Liver (tissue), 7 donors: ENCODE measurements at regions not wholly inside any gene's neighbourhood (a gene's known extent, or its start where the extent isn't known, plus 50 kb on each side); places are given as distances from the start of the nearest gene placed in this dataset.

Experiments
- DNase-seq: peaks from one replicate; pipeline ENCODE4 v3.0.0-alpha.2; 2017; ENCODE audit warnings: low spot score
- H3K27ac ChIP-seq, 2 donors: one replicate each; pipeline ENCODE4 v1.7.0; 2013; ENCODE audit warnings: inconsistent platforms in 2 of 2, low read length in 2 of 2, control low read depth in 1 of 2, low read depth in 1 of 2, mild to moderate bottlenecking in 1 of 2
- H3K27me3 ChIP-seq, 4 donors: one replicate each; pipeline versions ENCODE4 v1.6.1 to v1.7.0; 2013; ENCODE audit warnings: low read length in 3 of 4, inconsistent platforms in 1 of 4, mild to moderate bottlenecking in 1 of 4, moderate library complexity in 1 of 4; ENCODE audit not compliant: control insufficient read depth in 4 of 4, insufficient read depth in 4 of 4
- H3K36me3 ChIP-seq, 4 donors: one replicate each; pipeline versions ENCODE4 v1.6.1 to v1.7.0; 2013; ENCODE audit warnings: low read length in 3 of 4, mild to moderate bottlenecking in 3 of 4, low read depth in 1 of 4, moderate library complexity in 1 of 4; ENCODE audit not compliant: control insufficient read depth in 4 of 4, insufficient read depth in 3 of 4
- H3K4me1 ChIP-seq, 4 donors: one replicate each; pipeline versions ENCODE4 v1.6.1 to v1.7.0; 2013; ENCODE audit warnings: low read length in 3 of 4, mild to moderate bottlenecking in 3 of 4, moderate library complexity in 1 of 4; ENCODE audit not compliant: control insufficient read depth in 4 of 4, insufficient read depth in 4 of 4
- H3K4me3 ChIP-seq, 3 donors: one replicate each; pipeline versions ENCODE4 v1.6.1 to v1.7.0; 2013; ENCODE audit warnings: low read length in 3 of 3, control low read depth in 1 of 3, low read depth in 1 of 3, mild to moderate bottlenecking in 1 of 3
- H3K9ac ChIP-seq, 2 donors: one replicate each; pipeline ENCODE4 v1.7.0; 2013; ENCODE audit warnings: low read length in 2 of 2, mild to moderate bottlenecking in 2 of 2, moderate library complexity in 2 of 2, control low read depth in 1 of 2, low read depth in 1 of 2
- H3K9me3 ChIP-seq, 4 donors: one replicate each; pipeline versions ENCODE4 v1.6.1 to v1.7.0; 2013; ENCODE audit warnings: low read length in 3 of 4; ENCODE audit not compliant: control insufficient read depth in 4 of 4
- EGR1 ChIP-seq, 2 donors: IDR thresholded peaks; 2 replicates each; pipeline ENCODE4 v1.6.1; 2016 to 2018; ENCODE audit warnings: antibody characterized with exemption in 2 of 2, low read depth in 2 of 2
- FOXA1 ChIP-seq: IDR thresholded peaks from 2 replicates; pipeline ENCODE4 v1.6.1; 2016; ENCODE audit warnings: antibody characterized with exemption
- FOXA2 ChIP-seq: IDR thresholded peaks from 2 replicates; pipeline ENCODE4 v1.6.1; 2016; ENCODE audit warnings: antibody characterized with exemption
- GABPA ChIP-seq, 2 donors: IDR thresholded peaks in 1 of 2; conservative IDR thresholded peaks in 1 of 2; 2 replicates each; pipeline ENCODE4 v1.6.1; 2016; ENCODE audit warnings: antibody characterized with exemption in 2 of 2, mild to moderate bottlenecking in 1 of 2, moderate library complexity in 1 of 2
- HNF4A ChIP-seq, 2 donors: conservative IDR thresholded peaks; 2 replicates each; pipeline ENCODE4 v1.6.1; 2016; ENCODE audit warnings: antibody characterized with exemption in 2 of 2, mild to moderate bottlenecking in 2 of 2
- HNF4G ChIP-seq: IDR thresholded peaks from 2 replicates; pipeline ENCODE4 v1.6.1; 2016; ENCODE audit warnings: antibody characterized with exemption
- MAX ChIP-seq: IDR thresholded peaks from 2 replicates; pipeline ENCODE4 v1.6.1; 2016; ENCODE audit warnings: antibody characterized with exemption
- NR2F2 ChIP-seq: IDR thresholded peaks from 2 replicates; pipeline ENCODE4 v1.6.1; 2016; ENCODE audit warnings: antibody characterized with exemption
- RAD21 ChIP-seq, 2 donors: IDR thresholded peaks; 2 replicates each; pipeline ENCODE4 v1.6.1; 2016; ENCODE audit warnings: antibody characterized with exemption in 2 of 2, mild to moderate bottlenecking in 2 of 2
- REST ChIP-seq: IDR thresholded peaks from 2 replicates; pipeline ENCODE4 v1.6.1; 2016; ENCODE audit warnings: antibody characterized with exemption, mild to moderate bottlenecking
- RXRA ChIP-seq, 2 donors: IDR thresholded peaks; 2 replicates each; pipeline ENCODE4 v1.6.1; 2017 to 2018; ENCODE audit warnings: antibody characterized with exemption in 2 of 2, mild to moderate bottlenecking in 1 of 2
- SP1 ChIP-seq: IDR thresholded peaks from 2 replicates; pipeline ENCODE4 v1.6.1; 2018; ENCODE audit warnings: antibody characterized with exemption, mild to moderate bottlenecking
- TAF1 ChIP-seq: conservative IDR thresholded peaks from 2 replicates; pipeline ENCODE4 v1.6.1; 2016; ENCODE audit warnings: antibody characterized with exemption, mild to moderate bottlenecking
- YY1 ChIP-seq: IDR thresholded peaks from 2 replicates; pipeline ENCODE4 v1.6.1; 2016; ENCODE audit warnings: antibody characterized with exemption, mild to moderate bottlenecking
- ZBTB33 ChIP-seq: IDR thresholded peaks from 2 replicates; pipeline ENCODE4 v1.6.1; 2016; ENCODE audit warnings: antibody characterized with exemption
- WGBS: extraction: QIAGEN DNeasy Blood & Tissue Kit; methylation state at CpG from one replicate; pipeline ENCODE4 v1.1.7; 2013; 5-methylcytosine and 5-hydroxymethylcytosine counted together
- TF ChIP-seq, protein P1 (sequence below): IDR thresholded peaks from 2 replicates; pipeline ENCODE4 v1.6.1; 2016; ENCODE audit warnings: antibody characterized with exemption
- donor health status: healthy.
- donor health status: healthy.
- donor health status: healthy.
- donor health status: healthy.

GRCh38 chr4:32735856-32736590 lies 2015.9 kb downstream of the PCDH7 start (continued):
- TF ChIP-seq ZBTB33 (no peak), REST (no peak)

DNA sequence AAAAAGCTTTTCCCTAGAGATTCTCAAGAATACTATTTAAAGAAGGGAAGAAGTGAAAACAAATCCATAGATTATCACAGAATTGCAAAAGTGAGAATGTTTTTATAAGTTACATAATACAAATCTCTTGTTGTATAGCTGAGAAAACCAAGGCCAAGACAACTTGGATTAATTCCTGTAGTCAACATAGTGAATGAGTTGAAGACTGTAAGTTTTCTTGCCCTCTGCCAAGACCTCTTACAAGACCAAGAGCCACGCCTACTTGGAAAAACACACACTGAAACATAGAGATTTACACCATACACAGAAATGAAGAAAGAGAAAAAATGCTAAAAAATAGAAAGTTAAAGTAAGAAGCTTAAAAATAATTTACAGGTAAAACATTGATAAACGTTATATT lies 2024.0 kb downstream of the PCDH7 start:
- H3K27me3 ChIP-seq = no peaks in the 10 kb centered on the region
- H3K36me3 ChIP-seq = no peaks in the 10 kb centered on the region

GRCh38 chr4:32745351-32745750 lies 2025.2 kb downstream of the PCDH7 start:
- H3K9me3 ChIP-seq = no peaks in the 10 kb centered on the region
- H3K27me3 ChIP-seq = no peaks in the 10 kb centered on the region
- H3K36me3 ChIP-seq = no peaks in the 10 kb centered on the region
- no peak overlapping the region for H3K27ac ChIP-seq
- no peak overlapping the region for H3K9ac ChIP-seq
- no peaks in the 10 kb centered on the region for H3K4me1 ChIP-seq
- WGBS = 97% methylated on average over 1 of the region's 1 CpG
- H3K4me3 ChIP-seq = no peak overlapping the region
- no peak for DNase-seq
- TF ChIP-seq, protein P1, sequence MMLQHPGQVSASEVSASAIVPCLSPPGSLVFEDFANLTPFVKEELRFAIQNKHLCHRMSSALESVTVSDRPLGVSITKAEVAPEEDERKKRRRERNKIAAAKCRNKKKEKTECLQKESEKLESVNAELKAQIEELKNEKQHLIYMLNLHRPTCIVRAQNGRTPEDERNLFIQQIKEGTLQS = no peak
- TF ChIP-seq HNF4G = no peak
- no peak for TF ChIP-seq YY1
- TF ChIP-seq REST = no peak
- TF ChIP-seq HNF4A (conservative IDR thresholded peaks at IDR 0.05) = no peak
- TF ChIP-seq RAD21 (IDR thresholded peaks at IDR 0.05) = no peak
- no peak for TF ChIP-seq RXRA (IDR thresholded peaks at IDR 0.05)
- no peak for TF ChIP-seq EGR1 (IDR thresholded peaks at IDR 0.05; ENCODE audit: low read depth in 2 of 2)
- no peak for TF ChIP-seq FOXA1
- TF ChIP-seq ZBTB33 = no peak
- TF ChIP-seq FOXA2 = no peak
- TF ChIP-seq NR2F2 = no peak
- no peak for TF ChIP-seq GABPA (IDR thresholded peaks at IDR 0.05 in 1 of 2, conservative IDR thresholded peaks at IDR 0.05 in 1 of 2)
- TF ChIP-seq TAF1 = no peak

More for the DNA sequence above, 2024.0 kb downstream of the PCDH7 start:
- H3K9ac ChIP-seq = no peak overlapping the region
- H3K4me3 ChIP-seq = no peak overlapping the region
- DNase-seq = no peak
- no peak overlapping the region for H3K27ac ChIP-seq
- H3K4me1 ChIP-seq = no peaks in the 10 kb centered on the region
- no peaks in the 10 kb centered on the region for H3K9me3 ChIP-seq
- WGBS = 73% methylated on average over 2 of the region's 2 CpGs
- TF ChIP-seq RXRA (IDR thresholded peaks at IDR 0.05) = no peak
- TF ChIP-seq SP1 = no peak
- TF ChIP-seq NR2F2 = no peak
- no peak for TF ChIP-seq HNF4G
- no peak for TF ChIP-seq MAX
- TF ChIP-seq, protein P1 = no peak
- no peak for TF ChIP-seq EGR1 (IDR thresholded peaks at IDR 0.05; ENCODE audit: low read depth in 2 of 2)
- TF ChIP-seq HNF4A (conservative IDR thresholded peaks at IDR 0.05) = no peak
- TF ChIP-seq FOXA2 = no peak
- no peak for TF ChIP-seq GABPA (IDR thresholded peaks at IDR 0.05 in 1 of 2, conservative IDR thresholded peaks at IDR 0.05 in 1 of 2)
